ENCODE measurements at regions not wholly inside any gene's neighbourhood (a gene's known extent, or its start where the extent isn't known, plus 50 kb on each side); places are given as distances from the start of the nearest gene placed in this dataset.

DNA sequence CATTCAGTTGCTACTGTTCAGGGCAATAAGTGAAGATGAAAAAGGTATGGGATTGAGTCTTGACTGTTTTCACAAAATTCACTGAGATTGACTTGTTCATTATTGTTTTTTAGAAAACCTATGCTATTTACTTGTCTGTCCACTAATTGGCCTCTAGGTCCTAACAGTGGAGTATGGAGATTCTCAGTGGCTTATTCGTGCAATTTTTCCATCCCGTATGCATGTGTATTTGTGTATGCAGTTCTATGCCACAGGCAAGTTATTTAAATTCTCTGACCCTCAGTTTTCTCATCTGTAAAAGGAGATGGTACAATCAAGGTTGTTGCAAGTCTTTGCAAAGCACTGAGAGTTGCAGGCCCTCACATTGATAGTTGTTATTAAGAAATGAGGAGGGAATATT is 151.0 kb downstream of the BBOX1 start:
- ATAC-seq = no peak
- no peak for DNase-seq (ENCODE audit: low read depth, low spot score)
- Histone ChIP-seq H3K27me3 (ENCODE audit: control insufficient read depth, insufficient read depth, low read length) (no peaks in the 10 kb centered on the region), H3K9me3 (ENCODE audit: control insufficient read depth, insufficient read depth, low read depth, low read length) (no peaks in the 10 kb centered on the region), H3K27ac (ENCODE audit: low read length) (peak overlapping the region; percentile 44; the same call in 1 of the 2 replicates), H3K4me1 (ENCODE audit: control insufficient read depth, insufficient read depth, low read length) (peaks cover 12% of the 10 kb centered on the region; the same call in 1 of the 2 replicates), H3K4me3 (ENCODE audit: low read depth in 2 of 2, low read length in 2 of 2) (no peak overlapping the region), H3K36me3 (ENCODE audit: control insufficient read depth, insufficient read depth, low read length) (no peaks in the 10 kb centered on the region)
- BruUV-seq (replicated peaks) = no TSS peak
- in situ Hi-C loops (cut with HindIII; ENCODE audit: low pct_unique_long_range_greater_than_20kb, low sequenced_read_pairs) = no loop called here
- POLR2A ChIA-PET = no interaction called here
- CTCF ChIA-PET = no interaction called here
- intact Hi-C loops (cut with micrococcal nuclease; ENCODE audit: unreplicated experiment) = no loop called here
- TF ChIP-seq POLR2AphosphoS5 (IDR thresholded peaks at IDR 0.05; ENCODE audit: low read depth, low read length) (no peak), SIN3A (IDR thresholded peaks at IDR 0.05; ENCODE audit: borderline replicate concordance, insufficient read depth, low read depth, low read length) (no peak)
- TF ChIP-seq, protein P1, sequence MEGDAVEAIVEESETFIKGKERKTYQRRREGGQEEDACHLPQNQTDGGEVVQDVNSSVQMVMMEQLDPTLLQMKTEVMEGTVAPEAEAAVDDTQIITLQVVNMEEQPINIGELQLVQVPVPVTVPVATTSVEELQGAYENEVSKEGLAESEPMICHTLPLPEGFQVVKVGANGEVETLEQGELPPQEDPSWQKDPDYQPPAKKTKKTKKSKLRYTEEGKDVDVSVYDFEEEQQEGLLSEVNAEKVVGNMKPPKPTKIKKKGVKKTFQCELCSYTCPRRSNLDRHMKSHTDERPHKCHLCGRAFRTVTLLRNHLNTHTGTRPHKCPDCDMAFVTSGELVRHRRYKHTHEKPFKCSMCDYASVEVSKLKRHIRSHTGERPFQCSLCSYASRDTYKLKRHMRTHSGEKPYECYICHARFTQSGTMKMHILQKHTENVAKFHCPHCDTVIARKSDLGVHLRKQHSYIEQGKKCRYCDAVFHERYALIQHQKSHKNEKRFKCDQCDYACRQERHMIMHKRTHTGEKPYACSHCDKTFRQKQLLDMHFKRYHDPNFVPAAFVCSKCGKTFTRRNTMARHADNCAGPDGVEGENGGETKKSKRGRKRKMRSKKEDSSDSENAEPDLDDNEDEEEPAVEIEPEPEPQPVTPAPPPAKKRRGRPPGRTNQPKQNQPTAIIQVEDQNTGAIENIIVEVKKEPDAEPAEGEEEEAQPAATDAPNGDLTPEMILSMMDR (IDR thresholded peaks at IDR 0.05) = no peak

DNA sequence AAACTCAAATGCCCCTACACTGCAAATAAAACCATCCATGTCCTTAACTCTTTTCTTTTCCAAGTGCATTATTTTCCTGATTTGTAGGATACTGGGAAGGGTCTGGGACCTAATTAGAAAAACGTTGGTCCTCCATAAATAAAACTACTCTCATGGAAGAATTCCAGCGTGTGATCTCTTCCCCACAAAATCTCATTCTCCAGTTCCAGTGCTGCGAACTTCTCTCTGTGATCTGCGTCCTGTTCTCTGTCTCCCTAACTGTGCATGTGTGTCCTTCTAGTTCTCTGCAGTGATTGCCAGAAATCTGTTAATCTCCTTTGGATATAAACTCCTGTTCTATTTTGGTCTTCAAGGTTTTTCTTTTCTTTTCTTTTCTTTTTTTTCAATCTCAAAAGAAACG is 148.1 kb downstream of the BBOX1 start:
- Histone ChIP-seq H3K9me3 (ENCODE audit: control insufficient read depth, insufficient read depth, low read depth, low read length) (peaks cover 6% of the 10 kb centered on the region; the same call in 1 of the 2 replicates), H3K27me3 (ENCODE audit: control insufficient read depth, insufficient read depth, low read length) (no peaks in the 10 kb centered on the region), H3K4me1 (ENCODE audit: control insufficient read depth, insufficient read depth, low read length) (peaks cover 4% of the 10 kb centered on the region), H3K27ac (ENCODE audit: low read length) (peak overlapping the region; percentile 75; the same call in 1 of the 2 replicates), H3K4me3 (ENCODE audit: low read depth in 2 of 2, low read length in 2 of 2) (no peak overlapping the region), H3K36me3 (ENCODE audit: control insufficient read depth, insufficient read depth, low read length) (no peaks in the 10 kb centered on the region)
- BruUV-seq (replicated peaks) = no TSS peak
- intact Hi-C loops (cut with micrococcal nuclease; ENCODE audit: unreplicated experiment) (loop anchor here (10.0 kb wide), 1 partner anchor 176 kb away; the partner anchor contains the start of gene CCDC34), in situ Hi-C loops (cut with HindIII; ENCODE audit: low pct_unique_long_range_greater_than_20kb, low sequenced_read_pairs) (no loop called here)
- ChIA-PET POLR2A (no interaction called here), CTCF (no interaction called here)
- ATAC-seq = no peak
- no peak for DNase-seq (ENCODE audit: low read depth, low spot score)
- TF ChIP-seq, protein P1 (IDR thresholded peaks at IDR 0.05) = no peak
- TF ChIP-seq, protein P2, sequence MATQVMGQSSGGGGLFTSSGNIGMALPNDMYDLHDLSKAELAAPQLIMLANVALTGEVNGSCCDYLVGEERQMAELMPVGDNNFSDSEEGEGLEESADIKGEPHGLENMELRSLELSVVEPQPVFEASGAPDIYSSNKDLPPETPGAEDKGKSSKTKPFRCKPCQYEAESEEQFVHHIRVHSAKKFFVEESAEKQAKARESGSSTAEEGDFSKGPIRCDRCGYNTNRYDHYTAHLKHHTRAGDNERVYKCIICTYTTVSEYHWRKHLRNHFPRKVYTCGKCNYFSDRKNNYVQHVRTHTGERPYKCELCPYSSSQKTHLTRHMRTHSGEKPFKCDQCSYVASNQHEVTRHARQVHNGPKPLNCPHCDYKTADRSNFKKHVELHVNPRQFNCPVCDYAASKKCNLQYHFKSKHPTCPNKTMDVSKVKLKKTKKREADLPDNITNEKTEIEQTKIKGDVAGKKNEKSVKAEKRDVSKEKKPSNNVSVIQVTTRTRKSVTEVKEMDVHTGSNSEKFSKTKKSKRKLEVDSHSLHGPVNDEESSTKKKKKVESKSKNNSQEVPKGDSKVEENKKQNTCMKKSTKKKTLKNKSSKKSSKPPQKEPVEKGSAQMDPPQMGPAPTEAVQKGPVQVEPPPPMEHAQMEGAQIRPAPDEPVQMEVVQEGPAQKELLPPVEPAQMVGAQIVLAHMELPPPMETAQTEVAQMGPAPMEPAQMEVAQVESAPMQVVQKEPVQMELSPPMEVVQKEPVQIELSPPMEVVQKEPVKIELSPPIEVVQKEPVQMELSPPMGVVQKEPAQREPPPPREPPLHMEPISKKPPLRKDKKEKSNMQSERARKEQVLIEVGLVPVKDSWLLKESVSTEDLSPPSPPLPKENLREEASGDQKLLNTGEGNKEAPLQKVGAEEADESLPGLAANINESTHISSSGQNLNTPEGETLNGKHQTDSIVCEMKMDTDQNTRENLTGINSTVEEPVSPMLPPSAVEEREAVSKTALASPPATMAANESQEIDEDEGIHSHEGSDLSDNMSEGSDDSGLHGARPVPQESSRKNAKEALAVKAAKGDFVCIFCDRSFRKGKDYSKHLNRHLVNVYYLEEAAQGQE (IDR thresholded peaks at IDR 0.05; ENCODE audit: insufficient read depth in 1 of 2, low read depth in 2 of 2, low read length in 1 of 2) = no peak
- no peak for TF ChIP-seq TCF7L2 (IDR thresholded peaks at IDR 0.05; ENCODE audit: low read depth, low read length)
- no peak for TF ChIP-seq SIN3A (IDR thresholded peaks at IDR 0.05; ENCODE audit: borderline replicate concordance, insufficient read depth, low read depth, low read length)
- no peak for TF ChIP-seq POLR2AphosphoS5 (IDR thresholded peaks at IDR 0.05; ENCODE audit: low read depth, low read length)
